HUES48 (cell line): ENCODE measurements at regions not wholly inside any gene's neighbourhood (a gene's known extent, or its start where the extent isn't known, plus 50 kb on each side); places are given as distances from the start of the nearest gene placed in this dataset.
"Not testable (repeated sequence)": the region's sequence is repeated elsewhere in the genome, so short reads cannot be mapped to it uniquely, and the experiment has no call there.

Experiments used
- H3K27ac ChIP-seq: one replicate; pipeline ENCODE4 v1.7.0; 2013; ENCODE audit warnings: low read depth, low read length, inconsistent platforms
- H3K27me3 ChIP-seq: 2 replicates; pipeline ENCODE4 v1.6.1; 2013; ENCODE audit warnings: mild to moderate bottlenecking, low read length; ENCODE audit not compliant: control insufficient read depth, insufficient read depth
- H3K36me3 ChIP-seq: 2 replicates; pipeline ENCODE4 v1.6.1; 2013; ENCODE audit warnings: low read length; ENCODE audit not compliant: control insufficient read depth, insufficient read depth
- H3K4me1 ChIP-seq: 2 replicates; pipeline ENCODE4 v1.6.1; 2013; ENCODE audit warnings: mild to moderate bottlenecking, low read length; ENCODE audit not compliant: control insufficient read depth, insufficient read depth
- H3K4me3 ChIP-seq: 2 replicates; pipeline ENCODE4 v1.5.1; 2013; ENCODE audit warnings: mild to moderate bottlenecking, low read depth, low read length
- H3K9ac ChIP-seq: 2 replicates; pipeline ENCODE4 v1.6.1; 2013; ENCODE audit warnings: mild to moderate bottlenecking, low read depth, low read length, moderate library complexity
- H3K9me3 ChIP-seq: 2 replicates; pipeline ENCODE4 v1.6.1; 2013; ENCODE audit warnings: low read length; ENCODE audit not compliant: control insufficient read depth, insufficient read depth

DNA sequence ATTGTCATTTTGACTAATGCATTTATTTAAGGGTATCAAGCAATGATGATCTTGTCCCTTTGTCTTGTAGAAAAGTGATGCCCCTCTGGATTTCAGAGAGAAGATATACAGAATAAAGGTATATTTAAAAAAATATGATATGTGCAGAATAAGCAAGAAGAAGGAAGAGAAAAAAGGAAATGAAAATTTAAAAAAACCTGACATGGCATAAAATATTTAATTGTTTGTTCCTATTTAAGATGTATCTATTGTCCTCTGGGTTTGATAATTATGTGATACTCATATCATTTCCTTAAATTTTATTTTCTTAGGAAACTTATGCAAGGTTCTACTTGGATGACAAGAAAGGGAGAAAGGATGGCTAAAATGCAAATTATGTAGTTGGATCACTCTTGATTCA lies 983.7 kb upstream of the CDH6 start:
- Histone ChIP-seq H3K4me3 (no peak overlapping the region), H3K9me3 (no peaks in the 10 kb centered on the region; the same call in 1 of the 2 replicates), H3K4me1 (no peaks in the 10 kb centered on the region), H3K27ac (no peak overlapping the region), H3K36me3 (no peaks in the 10 kb centered on the region), H3K27me3 (no peaks in the 10 kb centered on the region), H3K9ac (no peak overlapping the region)

DNA sequence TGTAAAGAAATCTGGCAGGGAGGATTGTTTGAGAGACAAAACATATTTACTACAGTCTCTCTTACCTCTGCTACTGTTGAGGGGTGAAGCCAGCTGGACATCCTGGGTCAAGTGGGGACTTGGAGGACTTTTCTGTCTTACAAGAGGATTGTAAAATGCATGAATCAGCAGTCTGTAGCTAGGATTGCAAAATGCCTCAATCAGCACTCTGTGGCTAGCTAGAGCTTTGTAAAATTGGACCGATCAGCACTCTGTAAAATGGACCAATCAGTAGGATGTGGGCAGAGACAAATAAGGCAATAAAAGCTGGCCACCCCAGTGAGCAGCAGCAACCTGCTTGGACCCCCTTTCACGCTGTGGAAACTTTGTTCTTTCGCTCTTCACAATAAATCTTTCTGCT lies 995.8 kb upstream of the CDH6 start:
- Histone ChIP-seq H3K9me3 (no peaks in the 10 kb centered on the region), H3K9ac (no peak overlapping the region), H3K4me3 (no peak overlapping the region), H3K36me3 (no peaks in the 10 kb centered on the region), H3K27me3 (no peaks in the 10 kb centered on the region), H3K4me1 (0 out of 2 replicates have a peak, but pooled peaks cover 6% of the 10 kb centered on the region), H3K27ac (no peak overlapping the region)

DNA sequence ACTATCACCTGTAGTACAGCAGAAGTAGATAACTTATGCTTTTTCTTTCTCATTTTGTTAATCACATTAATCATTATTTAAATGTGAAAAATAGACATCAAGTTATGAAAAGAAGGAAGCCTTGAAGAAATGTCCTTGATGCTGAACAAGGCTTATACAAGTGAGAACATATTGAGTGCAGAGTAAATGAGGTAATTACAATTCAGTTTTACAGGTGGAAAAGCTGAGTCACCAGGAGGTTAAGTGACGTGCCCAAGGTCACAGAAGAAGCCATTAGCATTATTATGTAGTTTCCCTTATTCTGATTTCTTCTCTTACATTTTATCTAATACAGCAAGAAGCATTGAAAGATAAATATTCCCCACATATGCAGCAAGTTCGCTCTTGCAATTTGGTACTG lies 998.5 kb upstream of the CDH6 start:
- Histone ChIP-seq H3K36me3 (no peaks in the 10 kb centered on the region), H3K9me3 (no peaks in the 10 kb centered on the region), H3K9ac (no peak overlapping the region), H3K27me3 (no peaks in the 10 kb centered on the region), H3K4me1 (0 out of 2 replicates have a peak, but pooled peaks cover 6% of the 10 kb centered on the region), H3K27ac (no peak overlapping the region), H3K4me3 (no peak overlapping the region)

DNA sequence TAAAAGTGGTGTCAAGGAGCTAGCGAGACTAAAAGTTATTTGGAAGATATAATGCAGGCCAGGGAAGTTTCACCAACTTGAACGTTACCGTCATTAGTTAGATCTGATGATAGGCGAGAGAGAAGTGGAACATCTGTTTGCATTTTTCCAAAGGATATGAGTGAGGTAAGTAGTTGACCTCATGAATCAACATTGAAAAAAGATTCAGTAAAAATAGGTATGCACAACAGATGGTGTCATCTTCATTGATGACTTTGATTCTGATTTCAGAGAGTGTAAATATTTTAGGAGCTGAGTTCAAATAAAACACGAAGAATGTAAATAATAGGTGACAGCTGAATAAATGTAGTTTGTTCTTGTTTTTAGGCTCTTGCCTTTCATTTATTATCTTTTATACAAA lies 998.9 kb upstream of the CDH6 start:
- Histone ChIP-seq H3K36me3 (no peaks in the 10 kb centered on the region), H3K4me1 (0 out of 2 replicates have a peak, but pooled peaks cover 6% of the 10 kb centered on the region), H3K4me3 (no peak overlapping the region), H3K9ac (no peak overlapping the region), H3K27ac (no peak overlapping the region), H3K27me3 (no peaks in the 10 kb centered on the region), H3K9me3 (no peaks in the 10 kb centered on the region)

DNA sequence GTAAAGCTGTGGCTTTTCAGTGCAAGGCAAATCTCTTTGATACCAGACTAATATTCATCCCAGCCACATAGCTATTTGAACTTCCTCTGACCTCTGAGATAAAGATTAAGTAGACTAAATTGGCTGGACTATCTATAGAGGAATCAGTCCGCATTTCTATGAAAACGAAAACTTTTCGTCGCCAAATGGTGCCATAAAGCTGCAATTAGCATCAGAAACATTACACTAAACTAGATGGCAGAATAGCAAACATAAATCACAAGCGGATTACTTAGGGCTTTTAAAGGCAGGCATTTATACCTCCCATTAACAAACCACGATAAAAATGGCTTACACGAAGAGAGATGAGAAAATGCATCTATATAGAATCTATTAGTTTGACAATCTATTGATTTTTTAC lies 1009.7 kb upstream of the CDH6 start:
- H3K4me1 ChIP-seq = no peaks in the 10 kb centered on the region
- H3K9ac ChIP-seq = no peak overlapping the region
- no peaks in the 10 kb centered on the region for H3K9me3 ChIP-seq
- no peak overlapping the region for H3K27ac ChIP-seq
- no peak overlapping the region for H3K4me3 ChIP-seq
- H3K36me3 ChIP-seq = no peaks in the 10 kb centered on the region
- no peaks in the 10 kb centered on the region for H3K27me3 ChIP-seq

DNA sequence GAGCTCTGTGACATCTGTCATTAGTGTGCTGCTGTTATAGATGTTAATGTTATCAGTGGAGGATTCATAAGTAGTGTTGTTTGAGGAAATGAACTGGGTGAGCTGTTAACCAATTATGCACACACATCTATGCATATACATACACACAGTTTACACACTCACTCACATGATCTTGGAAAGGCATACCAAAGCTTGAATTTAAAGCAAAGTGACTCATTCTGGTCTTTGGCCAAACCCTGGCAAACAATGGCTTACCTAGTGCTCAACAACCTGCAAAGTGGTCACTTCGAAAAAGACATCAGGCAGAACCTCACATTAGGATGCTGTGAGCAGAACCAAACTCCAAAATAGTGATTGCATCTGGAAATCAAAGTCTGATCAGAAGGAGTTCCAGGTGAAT lies 1037.3 kb upstream of the CDH6 start:
- no peak overlapping the region for H3K27ac ChIP-seq
- no peak overlapping the region for H3K9ac ChIP-seq
- H3K4me1 ChIP-seq = peaks cover 8% of the 10 kb centered on the region; the same call in 1 of the 2 replicates
- H3K27me3 ChIP-seq = no peaks in the 10 kb centered on the region
- no peaks in the 10 kb centered on the region for H3K36me3 ChIP-seq
- H3K4me3 ChIP-seq = no peak overlapping the region
- H3K9me3 ChIP-seq = peaks cover 6% of the 10 kb centered on the region; the same call in 1 of the 2 replicates

DNA sequence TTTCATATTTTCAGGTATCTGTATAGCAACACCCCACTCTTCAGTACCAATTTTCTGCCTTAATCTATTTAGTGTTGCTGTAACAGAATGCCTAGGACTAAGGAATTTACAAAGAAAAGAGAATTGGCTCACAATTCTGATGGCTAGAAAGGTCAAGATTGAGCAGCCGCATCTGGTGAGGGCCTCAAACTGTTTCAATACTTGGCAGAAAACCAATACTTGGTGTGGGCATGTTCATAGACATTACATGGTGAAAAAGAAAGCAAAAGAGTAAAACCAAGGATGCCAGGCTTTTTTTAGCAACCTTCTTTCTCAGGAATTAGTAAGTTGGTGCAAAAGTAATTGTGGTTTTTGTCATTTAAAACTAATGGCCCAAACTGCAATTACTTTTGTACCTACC lies 1041.1 kb upstream of the CDH6 start:
- Histone ChIP-seq H3K36me3 (no peaks in the 10 kb centered on the region), H3K9me3 (peaks cover 18% of the 10 kb centered on the region), H3K27me3 (no peaks in the 10 kb centered on the region), H3K9ac (no peak overlapping the region), H3K4me3 (no peak overlapping the region), H3K4me1 (0 out of 2 replicates have a peak, but pooled peaks cover 5% of the 10 kb centered on the region), H3K27ac (no peak overlapping the region)

DNA sequence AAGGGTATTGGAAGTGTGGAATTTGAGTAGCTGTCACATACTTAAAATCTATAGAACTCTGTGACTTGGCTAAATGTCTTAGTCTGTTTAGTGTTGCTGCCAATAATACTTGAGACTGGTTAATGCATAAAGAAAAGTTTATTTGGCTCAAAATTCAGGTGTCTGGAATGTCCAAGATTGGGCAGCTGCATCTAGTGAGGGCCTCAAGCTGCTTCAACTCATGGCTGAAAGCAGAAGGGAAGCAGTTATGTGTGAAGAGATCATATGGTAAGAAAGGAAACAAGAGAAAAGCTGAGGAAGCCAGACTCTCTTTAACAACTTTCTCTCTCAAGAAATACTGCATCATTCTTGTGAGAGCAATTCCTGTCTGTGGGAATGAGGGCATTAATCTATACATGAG lies 1043.3 kb upstream of the CDH6 start:
- Histone ChIP-seq H3K36me3 (no peaks in the 10 kb centered on the region), H3K4me3 (no peak overlapping the region), H3K9me3 (peaks cover 18% of the 10 kb centered on the region), H3K27me3 (no peaks in the 10 kb centered on the region), H3K27ac (no peak overlapping the region), H3K4me1 (0 out of 2 replicates have a peak, but pooled peaks cover 5% of the 10 kb centered on the region), H3K9ac (no peak overlapping the region)

DNA sequence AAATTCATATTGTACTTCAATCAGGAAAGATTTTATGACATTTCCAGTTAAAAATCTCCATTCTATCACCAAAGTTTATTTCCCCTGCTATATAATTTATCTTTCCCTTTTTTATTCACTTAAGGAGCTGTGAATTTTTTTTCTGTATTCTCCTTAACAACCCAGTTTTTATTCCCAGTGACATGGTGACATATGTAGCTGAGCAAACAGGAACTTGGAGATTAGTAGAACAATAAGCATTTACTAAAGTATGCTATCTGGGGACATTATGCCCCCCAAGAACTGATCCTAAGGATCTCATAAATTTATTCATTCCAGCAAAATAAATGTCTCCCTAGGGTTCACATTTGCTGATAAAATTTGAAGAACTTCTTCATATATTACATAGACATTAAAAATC lies 1044.0 kb upstream of the CDH6 start:
- no peaks in the 10 kb centered on the region for H3K27me3 ChIP-seq
- 0 out of 2 replicates have a peak, but pooled peaks cover 5% of the 10 kb centered on the region for H3K4me1 ChIP-seq
- no peak overlapping the region for H3K27ac ChIP-seq
- peaks cover 18% of the 10 kb centered on the region for H3K9me3 ChIP-seq
- H3K4me3 ChIP-seq = no peak overlapping the region
- no peaks in the 10 kb centered on the region for H3K36me3 ChIP-seq
- no peak overlapping the region for H3K9ac ChIP-seq

DNA sequence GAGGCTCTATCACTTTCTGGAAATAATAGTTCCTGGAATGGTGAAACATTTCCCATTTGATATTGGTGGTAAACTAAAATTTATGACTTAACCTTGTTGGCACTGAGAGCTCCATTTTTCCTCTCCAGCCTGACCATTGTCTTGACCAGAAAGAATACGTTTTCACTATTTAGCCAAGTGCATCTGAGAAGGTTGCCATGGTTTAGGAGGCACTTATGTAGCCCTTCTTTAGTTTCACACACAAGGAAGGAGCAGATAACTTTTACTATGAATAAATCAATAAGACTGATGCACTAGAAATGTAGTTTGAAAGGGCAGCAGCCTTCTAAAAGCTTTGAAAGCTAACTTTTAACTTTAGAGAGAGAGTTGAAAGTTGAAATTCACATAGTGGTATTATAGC lies 1045.5 kb upstream of the CDH6 start:
- no peak overlapping the region for H3K27ac ChIP-seq
- H3K4me3 ChIP-seq = no peak overlapping the region
- H3K36me3 ChIP-seq = no peaks in the 10 kb centered on the region
- H3K9me3 ChIP-seq = peaks cover 27% of the 10 kb centered on the region
- no peaks in the 10 kb centered on the region for H3K27me3 ChIP-seq
- 0 out of 2 replicates have a peak, but pooled peaks cover 5% of the 10 kb centered on the region for H3K4me1 ChIP-seq
- no peak overlapping the region for H3K9ac ChIP-seq

DNA sequence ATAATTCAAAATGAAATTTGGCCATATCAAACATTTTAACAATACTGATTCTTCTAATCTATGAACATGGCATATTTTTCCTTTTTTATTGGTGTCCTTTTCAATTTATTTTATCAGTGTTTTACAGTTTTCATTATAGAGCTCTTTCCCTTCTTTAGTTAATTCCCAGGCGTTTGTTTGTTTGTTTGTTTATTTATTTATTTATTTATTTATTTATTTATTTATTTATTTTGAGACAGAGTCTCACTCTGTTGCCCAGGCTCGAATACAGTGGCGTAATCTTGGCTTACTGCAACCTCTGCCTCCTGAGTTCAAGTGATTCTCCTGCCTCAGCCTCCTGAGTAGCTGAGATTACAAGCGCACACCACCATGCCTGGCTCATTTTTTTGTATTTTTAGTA lies 1049.4 kb upstream of the CDH6 start:
- not testable (repeated sequence) for H3K4me3 ChIP-seq, H3K27ac ChIP-seq, H3K9ac ChIP-seq, H3K27me3 ChIP-seq, H3K4me1 ChIP-seq, H3K36me3 ChIP-seq
- H3K9me3 ChIP-seq = peaks cover 27% of the 10 kb centered on the region

DNA sequence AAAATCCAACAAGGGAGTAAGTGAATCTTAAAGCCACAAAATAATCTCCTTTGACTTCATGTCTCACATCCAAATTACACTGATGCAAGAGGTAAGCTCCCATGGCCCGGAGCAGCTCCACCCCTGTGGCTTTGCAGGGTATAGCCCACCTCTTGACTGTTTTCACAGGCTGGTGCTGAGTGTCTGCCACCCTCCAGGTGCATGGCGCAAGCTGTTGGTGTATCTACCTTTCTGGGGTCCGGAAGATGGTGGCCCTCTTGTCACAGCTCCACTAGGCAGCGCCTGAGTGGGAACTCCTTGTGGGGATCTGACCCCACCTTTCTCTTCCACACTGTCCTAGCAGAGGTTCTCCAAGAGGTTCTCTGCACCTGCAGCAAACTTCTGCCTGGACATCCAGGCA lies 1051.1 kb upstream of the CDH6 start:
- no peak overlapping the region for H3K9ac ChIP-seq
- peaks cover 27% of the 10 kb centered on the region for H3K9me3 ChIP-seq
- no peak overlapping the region for H3K27ac ChIP-seq
- H3K36me3 ChIP-seq = no peaks in the 10 kb centered on the region
- H3K27me3 ChIP-seq = no peaks in the 10 kb centered on the region
- no peaks in the 10 kb centered on the region for H3K4me1 ChIP-seq
- H3K4me3 ChIP-seq = 0 out of 2 replicates have a peak overlapping the region, but pooled peaks have one; percentile 14
